GM19372 (cell line): ENCODE measurements at regions not wholly inside any gene's neighbourhood (a gene's known extent, or its start where the extent isn't known, plus 50 kb on each side); places are given as distances from the start of the nearest gene placed in this dataset.

ENCODE experiments used
- ATAC-seq: cut with Tn5 transposase; IDR thresholded peaks from one replicate; pipeline ENCODE4 v1.9.1; 2021; ENCODE audit warnings: mild to moderate bottlenecking, low read depth, moderate library complexity; ENCODE audit not compliant: unreplicated experiment

GRCh38 chr5:167701051-167701450, 590.4 kb upstream of the WWC1 start:
- no peak for ATAC-seq

- ATAC-seq: no peak
These were observed 589.4 kb upstream of the WWC1 start for GRCh38 chr5:167702014-167702413.

- no peak for ATAC-seq
These were observed 583.0 kb upstream of the WWC1 start for GRCh38 chr5:167708449-167708848.

GRCh38 chr5:167709625-167710024, 581.8 kb upstream of the WWC1 start:
- ATAC-seq: peak; percentile 66

GRCh38 chr5:167710444-167711073, 580.9 kb upstream of the WWC1 start:
- no peak for ATAC-seq

GRCh38 chr5:167712986-167713585, 578.4 kb upstream of the WWC1 start:
- no peak for ATAC-seq

- ATAC-seq: no peak
These were observed 577.5 kb upstream of the WWC1 start for GRCh38 chr5:167713896-167714295.

GRCh38 chr5:167716126-167716775, 575.2 kb upstream of the WWC1 start:
- ATAC-seq: no peak

- ATAC-seq: no peak
These were observed 571.2 kb upstream of the WWC1 start for GRCh38 chr5:167720259-167720658.

GRCh38 chr5:167720676-167721260, 570.7 kb upstream of the WWC1 start:
- ATAC-seq: no peak

GRCh38 chr5:167721926-167722440, 569.5 kb upstream of the WWC1 start:
- ATAC-seq: no peak

GRCh38 chr5:167723254-167723871, 568.1 kb upstream of the WWC1 start:
- peak; percentile 97 for ATAC-seq

- no peak for ATAC-seq
These were observed 566.2 kb upstream of the WWC1 start for GRCh38 chr5:167725264-167725663.

GRCh38 chr5:167725741-167726140, 565.7 kb upstream of the WWC1 start:
- no peak for ATAC-seq

GRCh38 chr5:167726642-167727041, 564.8 kb upstream of the WWC1 start:
- ATAC-seq: no peak

- no peak for ATAC-seq
These were observed 561.3 kb upstream of the WWC1 start for GRCh38 chr5:167730121-167730520.

GRCh38 chr5:167730656-167731055, 560.8 kb upstream of the WWC1 start:
- no peak for ATAC-seq

GRCh38 chr5:167731951-167732350, 559.5 kb upstream of the WWC1 start:
- ATAC-seq: no peak

GRCh38 chr5:167732499-167732898, 558.9 kb upstream of the WWC1 start:
- ATAC-seq: no peak

- no peak for ATAC-seq
These were observed 554.5 kb upstream of the WWC1 start for GRCh38 chr5:167736992-167737391.
